GM23338 (cell line): ENCODE measurements at regions not wholly inside any gene's neighbourhood (a gene's known extent, or its start where the extent isn't known, plus 50 kb on each side); places are given as distances from the start of the nearest gene placed in this dataset.
A peak's percentile ranks its signal among the peaks of the same experiment; 100 is the strongest.

Source experiments
- ATAC-seq: fragments of 200-7000 bp; cut with Tn5 transposase; 3 replicates; pipeline ENCODE4 v1.9.1; 2020
- DNase-seq: peaks from one replicate; pipeline ENCODE4 v3.0.0-alpha.2; 2015; ENCODE audit warnings: low spot score
- H2AFZ ChIP-seq: fragments of 200-600 bp; sonication (generic); 2 replicates; pipeline ENCODE4 v1.8.0; 2016; ENCODE audit warnings: antibody characterized with exemption, mild to moderate bottlenecking, moderate library complexity
- H3F3A ChIP-seq: fragments of 200-600 bp; sonication (generic); replicated peaks from 2 replicates; pipeline ENCODE4 v1.8.0; 2017; ENCODE audit warnings: antibody characterized with exemption, mixed run types, low read depth
- H3K27ac ChIP-seq: fragments of 200-600 bp; sonication (generic); 2 replicates; pipeline ENCODE4 v1.6.1; 2016; ENCODE audit warnings: low read depth
- H3K27me3 ChIP-seq: fragments of 200-600 bp; sonication (generic); 2 replicates; pipeline ENCODE4 v1.8.0; 2016; ENCODE audit warnings: mild to moderate bottlenecking, mixed run types, moderate library complexity; ENCODE audit not compliant: insufficient read depth
- H3K36me3 ChIP-seq: fragments of 200-600 bp; sonication (generic); 2 replicates; pipeline ENCODE4 v1.8.0; 2016; ENCODE audit warnings: mild to moderate bottlenecking; ENCODE audit not compliant: insufficient read depth
- H3K4me1 ChIP-seq: fragments of 200-600 bp; sonication (generic); 2 replicates; pipeline ENCODE4 v1.8.0; 2016; ENCODE audit warnings: mild to moderate bottlenecking, moderate library complexity; ENCODE audit not compliant: insufficient read depth
- H3K4me2 ChIP-seq: fragments of 200-600 bp; sonication (generic); 2 replicates; pipeline ENCODE4 v1.7.1; 2017; ENCODE audit warnings: mixed run types
- H3K4me3 ChIP-seq: fragments of 200-600 bp; sonication (generic); 2 replicates; pipeline ENCODE4 v1.6.1; 2016; ENCODE audit warnings: mixed run types
- H3K79me2 ChIP-seq: fragments of 200-600 bp; sonication (generic); replicated peaks from 2 replicates; pipeline ENCODE4 v1.8.0; 2017; ENCODE audit warnings: mild to moderate bottlenecking; ENCODE audit not compliant: insufficient read depth
- H3K9me2 ChIP-seq: fragments of 200-600 bp; sonication (generic); 2 replicates; pipeline ENCODE4 v1.8.0; 2017; ENCODE audit not compliant: insufficient read depth
- H4K20me1 ChIP-seq: fragments of 200-600 bp; sonication (generic); replicated peaks from 2 replicates; pipeline ENCODE4 v1.8.0; 2017; ENCODE audit warnings: mild to moderate bottlenecking; ENCODE audit not compliant: insufficient read depth
- H3K27ac Mint-ChIP-seq: 2 replicates; pipeline ENCODE4 v1.8.0; 2020; ENCODE audit warnings: inconsistent platforms, mild to moderate bottlenecking, moderate library complexity, mixed read lengths
- H3K27me3 Mint-ChIP-seq: 3 replicates; pipeline ENCODE4 v1.8.0; 2022; ENCODE audit warnings: low read depth, mild to moderate bottlenecking, moderate library complexity, mixed read lengths, inconsistent platforms; ENCODE audit not compliant: insufficient read depth, poor library complexity
- H3K36me3 Mint-ChIP-seq: 3 replicates; pipeline ENCODE4 v1.8.0; 2021; ENCODE audit warnings: low read depth, mild to moderate bottlenecking, inconsistent platforms, moderate library complexity, mixed read lengths
- H3K4me1 Mint-ChIP-seq: 3 replicates; pipeline ENCODE4 v1.8.0; 2020; ENCODE audit warnings: mild to moderate bottlenecking, inconsistent platforms, mixed read lengths
- H3K4me3 Mint-ChIP-seq: 3 replicates; pipeline ENCODE4 v1.8.0; 2021; ENCODE audit warnings: moderate library complexity, mild to moderate bottlenecking, inconsistent platforms, mixed read lengths
- H3K9me3 Mint-ChIP-seq: 3 replicates; pipeline ENCODE4 v1.8.0; 2020; ENCODE audit warnings: moderate library complexity, mild to moderate bottlenecking, inconsistent platforms, mixed read lengths
- EZH2phosphoT487 ChIP-seq: fragments of 200-600 bp; sonication (generic); IDR thresholded peaks from one replicate; pipeline ENCODE4 v1.8.1; 2018; ENCODE audit warnings: antibody characterized with exemption; ENCODE audit not compliant: unreplicated experiment
- NANOG ChIP-seq: IDR thresholded peaks from 2 replicates; pipeline ENCODE4 v1.6.1; 2016; ENCODE audit warnings: antibody characterized with exemption, borderline replicate concordance
- POLR2AphosphoS5 ChIP-seq: IDR thresholded peaks from 2 replicates; pipeline ENCODE4 v1.6.1; 2016; ENCODE audit warnings: antibody characterized with exemption, low read depth
- STAT1 ChIP-seq: IDR thresholded peaks from one replicate; pipeline ENCODE4 v1.6.1; 2016; ENCODE audit warnings: antibody characterized with exemption; ENCODE audit not compliant: unreplicated experiment
- ZNF331 ChIP-seq: fragments of 250-450 bp; sonication (Bioruptor Pico); IDR thresholded peaks from 2 replicates; pipeline ENCODE4 v1.5.0; 2020; ENCODE audit warnings: low read depth, mild to moderate bottlenecking, moderate library complexity
- TF ChIP-seq, protein P1 (sequence below): fragments of 250-450 bp; sonication (Bioruptor Pico); IDR thresholded peaks from 2 replicates; pipeline ENCODE4 v1.5.0; 2020; ENCODE audit warnings: mild to moderate bottlenecking, moderate library complexity
- TF ChIP-seq, protein P2 (sequence below), 2 experiments: fragments of 200-600 bp in 1 of 2; sonication (generic) in 1 of 2; conservative IDR thresholded peaks; 2 replicates each; pipeline versions ENCODE4 v1.5.1 to v1.6.1; 2016 to 2017; ENCODE audit warnings: antibody characterized with exemption in 2 of 2, low read depth in 2 of 2, mild to moderate bottlenecking in 2 of 2, moderate library complexity in 1 of 2

DNA sequence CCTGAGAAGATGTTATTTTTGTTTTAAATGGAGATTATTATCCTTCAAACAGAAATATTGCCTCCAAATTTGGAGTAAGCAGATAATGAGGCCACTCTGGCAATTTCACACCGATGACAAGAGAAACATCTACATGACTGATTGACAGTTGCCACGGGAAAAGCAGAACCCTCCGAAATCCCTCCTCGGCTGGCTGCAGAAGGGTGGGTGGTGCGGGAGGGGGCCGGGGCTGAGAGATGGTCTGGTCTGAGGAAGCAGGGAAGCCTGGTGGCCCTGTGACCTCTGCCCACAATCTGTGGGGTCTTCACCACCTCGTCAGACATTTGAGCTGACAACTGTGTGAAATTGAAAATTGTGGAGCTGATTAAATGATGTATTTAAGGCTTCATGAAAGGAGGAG is 503.2 kb downstream of the MN1 start:
- peak overlapping the region; percentile 75 for H3K4me2 ChIP-seq
- H3K27me3 ChIP-seq = peaks cover 5% of the 10 kb centered on the region; the same call in 1 of the 2 replicates
- no peaks in the 10 kb centered on the region for H3K9me2 ChIP-seq
- peaks cover 38% of the 10 kb centered on the region for H3K4me1 ChIP-seq
- ATAC-seq (no peak), DNase-seq (no peak)
- Mint-ChIP-seq H3K27ac (no peak overlapping the region), H3K36me3 (no peaks in the 10 kb centered on the region), H3K4me3 (no peak overlapping the region), H3K27me3 (peaks cover 20% of the 10 kb centered on the region), H3K4me1 (peaks cover 46% of the 10 kb centered on the region), H3K9me3 (no peaks in the 10 kb centered on the region)
- peak overlapping the region; percentile 83 for H2AFZ ChIP-seq
- no peaks in the 10 kb centered on the region for H3F3A ChIP-seq
- no peaks in the 10 kb centered on the region for H4K20me1 ChIP-seq
- no peaks in the 10 kb centered on the region for H3K36me3 ChIP-seq
- H3K27ac ChIP-seq = no peak overlapping the region
- peak overlapping the region; percentile 53; the same call in 1 of the 2 replicates for H3K4me3 ChIP-seq
- no peak for TF ChIP-seq NANOG
- TF ChIP-seq, protein P1, sequence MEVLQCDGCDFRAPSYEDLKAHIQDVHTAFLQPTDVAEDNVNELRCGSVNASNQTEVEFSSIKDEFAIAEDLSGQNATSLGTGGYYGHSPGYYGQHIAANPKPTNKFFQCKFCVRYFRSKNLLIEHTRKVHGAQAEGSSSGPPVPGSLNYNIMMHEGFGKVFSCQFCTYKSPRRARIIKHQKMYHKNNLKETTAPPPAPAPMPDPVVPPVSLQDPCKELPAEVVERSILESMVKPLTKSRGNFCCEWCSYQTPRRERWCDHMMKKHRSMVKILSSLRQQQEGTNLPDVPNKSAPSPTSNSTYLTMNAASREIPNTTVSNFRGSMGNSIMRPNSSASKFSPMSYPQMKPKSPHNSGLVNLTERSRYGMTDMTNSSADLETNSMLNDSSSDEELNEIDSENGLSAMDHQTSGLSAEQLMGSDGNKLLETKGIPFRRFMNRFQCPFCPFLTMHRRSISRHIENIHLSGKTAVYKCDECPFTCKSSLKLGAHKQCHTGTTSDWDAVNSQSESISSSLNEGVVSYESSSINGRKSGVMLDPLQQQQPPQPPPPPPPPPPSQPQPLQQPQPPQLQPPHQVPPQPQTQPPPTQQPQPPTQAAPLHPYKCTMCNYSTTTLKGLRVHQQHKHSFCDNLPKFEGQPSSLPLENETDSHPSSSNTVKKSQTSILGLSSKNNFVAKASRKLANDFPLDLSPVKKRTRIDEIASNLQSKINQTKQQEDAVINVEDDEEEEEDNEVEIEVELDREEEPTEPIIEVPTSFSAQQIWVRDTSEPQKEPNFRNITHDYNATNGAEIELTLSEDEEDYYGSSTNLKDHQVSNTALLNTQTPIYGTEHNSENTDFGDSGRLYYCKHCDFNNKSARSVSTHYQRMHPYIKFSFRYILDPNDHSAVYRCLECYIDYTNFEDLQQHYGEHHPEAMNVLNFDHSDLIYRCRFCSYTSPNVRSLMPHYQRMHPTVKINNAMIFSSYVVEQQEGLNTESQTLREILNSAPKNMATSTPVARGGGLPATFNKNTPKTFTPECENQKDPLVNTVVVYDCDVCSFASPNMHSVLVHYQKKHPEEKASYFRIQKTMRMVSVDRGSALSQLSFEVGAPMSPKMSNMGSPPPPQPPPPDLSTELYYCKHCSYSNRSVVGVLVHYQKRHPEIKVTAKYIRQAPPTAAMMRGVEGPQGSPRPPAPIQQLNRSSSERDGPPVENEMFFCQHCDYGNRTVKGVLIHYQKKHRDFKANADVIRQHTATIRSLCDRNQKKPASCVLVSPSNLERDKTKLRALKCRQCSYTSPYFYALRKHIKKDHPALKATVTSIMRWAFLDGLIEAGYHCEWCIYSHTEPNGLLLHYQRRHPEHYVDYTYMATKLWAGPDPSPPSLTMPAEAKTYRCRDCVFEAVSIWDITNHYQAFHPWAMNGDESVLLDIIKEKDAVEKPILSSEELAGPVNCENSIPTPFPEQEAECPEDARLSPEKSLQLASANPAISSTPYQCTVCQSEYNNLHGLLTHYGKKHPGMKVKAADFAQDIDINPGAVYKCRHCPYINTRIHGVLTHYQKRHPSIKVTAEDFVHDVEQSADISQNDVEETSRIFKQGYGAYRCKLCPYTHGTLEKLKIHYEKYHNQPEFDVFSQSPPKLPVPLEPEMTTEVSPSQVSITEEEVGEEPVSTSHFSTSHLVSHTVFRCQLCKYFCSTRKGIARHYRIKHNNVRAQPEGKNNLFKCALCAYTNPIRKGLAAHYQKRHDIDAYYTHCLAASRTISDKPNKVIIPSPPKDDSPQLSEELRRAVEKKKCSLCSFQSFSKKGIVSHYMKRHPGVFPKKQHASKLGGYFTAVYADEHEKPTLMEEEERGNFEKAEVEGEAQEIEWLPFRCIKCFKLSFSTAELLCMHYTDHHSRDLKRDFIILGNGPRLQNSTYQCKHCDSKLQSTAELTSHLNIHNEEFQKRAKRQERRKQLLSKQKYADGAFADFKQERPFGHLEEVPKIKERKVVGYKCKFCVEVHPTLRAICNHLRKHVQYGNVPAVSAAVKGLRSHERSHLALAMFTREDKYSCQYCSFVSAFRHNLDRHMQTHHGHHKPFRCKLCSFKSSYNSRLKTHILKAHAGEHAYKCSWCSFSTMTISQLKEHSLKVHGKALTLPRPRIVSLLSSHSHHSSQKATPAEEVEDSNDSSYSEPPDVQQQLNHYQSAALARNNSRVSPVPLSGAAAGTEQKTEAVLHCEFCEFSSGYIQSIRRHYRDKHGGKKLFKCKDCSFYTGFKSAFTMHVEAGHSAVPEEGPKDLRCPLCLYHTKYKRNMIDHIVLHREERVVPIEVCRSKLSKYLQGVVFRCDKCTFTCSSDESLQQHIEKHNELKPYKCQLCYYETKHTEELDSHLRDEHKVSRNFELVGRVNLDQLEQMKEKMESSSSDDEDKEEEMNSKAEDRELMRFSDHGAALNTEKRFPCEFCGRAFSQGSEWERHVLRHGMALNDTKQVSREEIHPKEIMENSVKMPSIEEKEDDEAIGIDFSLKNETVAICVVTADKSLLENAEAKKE (CRISPR knock-in tag) = no peak
- TF ChIP-seq ZNF331 (CRISPR knock-in tag) = no peak
- TF ChIP-seq, protein P2, sequence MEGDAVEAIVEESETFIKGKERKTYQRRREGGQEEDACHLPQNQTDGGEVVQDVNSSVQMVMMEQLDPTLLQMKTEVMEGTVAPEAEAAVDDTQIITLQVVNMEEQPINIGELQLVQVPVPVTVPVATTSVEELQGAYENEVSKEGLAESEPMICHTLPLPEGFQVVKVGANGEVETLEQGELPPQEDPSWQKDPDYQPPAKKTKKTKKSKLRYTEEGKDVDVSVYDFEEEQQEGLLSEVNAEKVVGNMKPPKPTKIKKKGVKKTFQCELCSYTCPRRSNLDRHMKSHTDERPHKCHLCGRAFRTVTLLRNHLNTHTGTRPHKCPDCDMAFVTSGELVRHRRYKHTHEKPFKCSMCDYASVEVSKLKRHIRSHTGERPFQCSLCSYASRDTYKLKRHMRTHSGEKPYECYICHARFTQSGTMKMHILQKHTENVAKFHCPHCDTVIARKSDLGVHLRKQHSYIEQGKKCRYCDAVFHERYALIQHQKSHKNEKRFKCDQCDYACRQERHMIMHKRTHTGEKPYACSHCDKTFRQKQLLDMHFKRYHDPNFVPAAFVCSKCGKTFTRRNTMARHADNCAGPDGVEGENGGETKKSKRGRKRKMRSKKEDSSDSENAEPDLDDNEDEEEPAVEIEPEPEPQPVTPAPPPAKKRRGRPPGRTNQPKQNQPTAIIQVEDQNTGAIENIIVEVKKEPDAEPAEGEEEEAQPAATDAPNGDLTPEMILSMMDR (conservative IDR thresholded peaks at IDR 0.05; ENCODE audit: low read depth in 2 of 2) = no peak
- TF ChIP-seq POLR2AphosphoS5 = no peak
- TF ChIP-seq EZH2phosphoT487 = no peak
- no peak for TF ChIP-seq STAT1
- no peaks in the 10 kb centered on the region for H3K79me2 ChIP-seq
